ENCODE measurements at regions not wholly inside any gene's neighbourhood (a gene's known extent, or its start where the extent isn't known, plus 50 kb on each side); places are given as distances from the start of the nearest gene placed in this dataset.
"Not testable (repeated sequence)": the region's sequence is repeated elsewhere in the genome, so short reads cannot be mapped to it uniquely, and the experiment has no call there.

DNA sequence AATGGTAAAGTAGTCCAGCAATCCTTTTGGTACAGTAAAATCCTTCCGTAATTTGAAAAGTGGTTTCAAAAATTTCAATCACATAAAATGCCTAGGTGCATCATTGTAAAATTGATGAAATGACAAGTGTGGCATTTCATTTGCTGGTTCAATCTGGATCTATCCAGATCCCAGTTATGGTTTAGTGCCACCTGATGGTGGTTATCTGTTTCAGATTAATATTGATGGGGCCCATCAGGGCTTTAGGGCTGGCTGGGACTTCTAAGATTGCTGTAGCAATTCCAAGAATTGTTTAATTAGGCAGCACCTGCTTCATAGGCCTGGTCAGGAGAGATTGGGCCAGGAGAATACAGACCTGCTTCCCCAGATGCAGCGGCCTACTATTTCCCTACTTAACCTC lies 55.5 kb upstream of the PIK3C3 start:
- DNase-seq: no peak

DNA sequence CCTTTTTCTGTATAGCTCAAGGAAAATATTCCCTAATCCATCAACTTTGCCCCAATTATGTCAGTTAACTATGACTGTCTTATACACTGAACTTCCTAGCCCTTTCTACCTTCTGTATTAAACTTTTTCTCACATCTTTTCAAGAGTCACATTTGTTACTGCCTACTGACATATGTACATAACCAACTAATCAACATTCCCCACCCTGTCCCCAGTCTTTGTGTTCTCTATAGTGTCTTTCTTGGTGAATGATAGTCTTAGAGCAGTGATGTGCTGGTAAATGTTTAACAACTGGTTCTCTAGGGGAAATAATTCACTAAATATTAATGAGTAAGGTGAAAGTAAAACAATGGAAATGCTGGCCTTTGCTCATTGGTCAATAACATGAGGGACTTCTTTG lies 61.6 kb upstream of the PIK3C3 start:
- DNase-seq: no peak

DNA sequence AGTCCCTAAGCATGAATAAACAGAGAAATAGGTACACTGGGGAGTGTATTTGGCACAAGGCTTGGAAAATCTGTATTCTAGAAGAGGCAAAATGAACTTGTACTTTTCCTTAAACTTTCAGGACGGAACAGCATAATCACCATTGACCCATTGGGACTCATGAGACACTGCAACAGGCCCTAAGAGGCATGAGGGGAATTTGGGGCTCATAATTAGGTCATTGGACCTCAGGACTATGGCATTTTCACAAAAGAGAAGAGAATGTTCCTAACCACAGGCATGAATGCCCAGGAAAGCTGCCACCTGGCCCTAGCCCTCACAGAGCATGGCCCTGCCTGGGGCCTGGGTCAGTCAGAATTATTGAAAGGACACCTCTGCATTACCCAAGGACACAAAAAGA lies 67.9 kb upstream of the PIK3C3 start:
- no peak for DNase-seq

DNA sequence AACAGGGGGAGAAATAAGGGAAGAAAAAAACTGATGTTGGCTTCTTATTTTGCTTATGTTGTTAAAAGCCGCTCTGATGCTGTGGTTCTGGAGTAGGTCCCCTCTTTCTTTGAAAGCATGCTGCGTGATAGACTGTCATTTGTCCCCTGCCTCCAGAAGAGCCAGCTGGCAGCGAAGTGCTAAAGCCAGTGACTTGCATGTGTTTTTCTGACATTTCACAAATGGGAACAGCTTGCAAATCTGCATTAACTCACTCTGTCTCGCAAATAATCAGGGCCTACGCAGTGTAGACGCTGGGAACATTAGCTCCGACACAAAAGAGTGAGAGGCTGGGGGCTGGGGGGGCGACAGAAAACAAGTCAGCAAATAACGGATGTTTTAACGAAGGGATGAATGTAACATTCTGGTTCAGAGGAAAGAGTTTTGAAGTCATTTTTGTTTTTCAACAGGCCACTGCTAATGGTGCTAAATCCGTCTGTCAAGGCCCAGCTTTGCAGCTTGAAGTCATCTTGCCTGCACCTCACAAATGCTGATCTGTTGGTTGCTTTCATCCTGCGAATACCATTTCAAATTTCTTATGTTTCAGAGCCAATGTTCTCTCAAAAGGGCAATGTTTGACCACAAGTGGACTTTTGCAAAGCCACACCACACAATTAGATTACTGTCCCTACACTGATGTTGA lies 68.8 kb upstream of the PIK3C3 start:
- no peak for DNase-seq

DNA sequence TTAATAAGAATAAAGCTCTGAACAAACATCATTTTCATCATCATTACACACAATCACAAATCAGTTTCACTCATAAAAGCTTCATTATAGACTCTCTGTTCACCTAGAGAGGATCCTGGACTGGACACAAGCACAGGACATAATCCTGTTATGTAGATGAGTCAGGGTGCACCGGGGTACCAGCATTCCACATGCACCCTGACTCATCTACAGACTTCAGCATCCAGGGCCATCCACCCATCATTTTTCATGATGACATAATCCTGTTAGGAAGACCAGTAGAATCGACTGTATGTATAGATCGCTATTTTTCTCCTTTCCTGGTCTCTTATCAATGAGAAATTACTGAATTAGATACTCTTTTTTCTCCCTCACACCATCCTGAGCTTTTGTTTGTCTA lies 73.7 kb upstream of the PIK3C3 start:
- DNase-seq: no peak

DNA sequence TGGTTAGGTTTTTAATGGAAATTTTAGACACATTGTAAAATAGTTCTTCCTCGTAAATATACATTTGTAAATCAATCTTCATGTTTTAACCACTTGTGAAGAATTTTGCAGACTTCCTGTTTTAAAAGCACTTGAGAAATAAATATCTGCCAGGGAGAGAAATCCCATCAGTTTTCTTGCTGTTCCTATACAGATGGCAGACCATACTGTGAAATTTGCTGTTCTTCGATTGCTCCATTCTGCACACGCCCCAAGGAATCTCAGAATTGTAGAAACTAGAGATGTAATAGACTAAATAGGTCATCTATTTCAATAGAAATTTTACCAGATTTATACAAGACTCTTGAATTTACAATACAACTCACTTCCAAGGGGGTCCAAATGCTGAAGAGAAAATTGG lies 75.8 kb upstream of the PIK3C3 start:
- no peak for DNase-seq

DNA sequence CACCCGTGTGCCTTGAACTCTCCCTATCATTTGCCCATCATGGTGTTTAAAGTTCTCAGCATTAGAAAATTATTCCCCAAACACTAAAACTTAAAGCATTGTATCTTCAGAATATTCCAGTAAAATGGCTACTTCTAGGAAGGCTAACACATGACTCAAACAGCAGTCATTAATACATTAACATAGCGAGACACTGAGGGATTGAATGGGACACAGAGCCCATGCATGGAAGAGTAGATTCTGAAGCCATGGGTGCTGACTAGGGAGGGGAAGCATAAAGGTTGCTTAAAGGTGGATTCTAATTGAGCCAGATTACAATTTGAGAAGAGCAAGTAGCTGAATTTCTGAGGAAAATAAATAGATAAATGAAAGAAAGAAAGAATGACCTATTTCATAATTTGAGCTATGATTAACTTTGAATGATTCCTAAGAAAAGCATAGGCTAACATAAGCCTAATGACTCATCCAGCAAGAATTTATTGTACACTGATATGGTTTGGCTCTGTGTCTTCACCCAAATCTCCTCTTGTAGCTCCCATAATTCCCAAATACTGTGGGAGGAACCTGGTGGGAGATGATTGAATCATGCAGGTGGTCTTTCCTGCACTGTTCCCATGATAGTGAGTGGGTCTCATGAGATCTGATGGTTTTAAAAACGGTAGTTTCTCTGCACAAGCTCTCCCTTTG lies 79.8 kb upstream of the PIK3C3 start:
- no peak for DNase-seq

DNA sequence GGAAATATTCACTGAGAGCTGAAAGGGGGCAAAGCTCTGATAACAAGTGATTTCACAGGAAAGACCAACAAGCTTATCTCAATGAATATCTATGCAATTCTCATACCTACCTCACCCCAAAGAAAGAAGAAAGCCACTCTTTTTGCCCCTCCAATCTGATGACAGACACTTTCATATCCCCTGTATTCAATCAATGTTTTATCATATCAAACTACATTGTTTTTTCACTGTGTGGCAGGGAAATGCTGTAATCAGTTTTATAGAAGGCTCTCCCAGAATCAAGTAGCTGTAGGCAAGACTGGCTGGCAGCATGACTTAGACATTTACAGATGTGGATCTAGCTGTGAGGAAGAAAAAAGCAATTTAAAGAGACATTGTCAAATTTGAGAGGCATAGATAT lies 81.3 kb upstream of the PIK3C3 start:
- no peak for DNase-seq

DNA sequence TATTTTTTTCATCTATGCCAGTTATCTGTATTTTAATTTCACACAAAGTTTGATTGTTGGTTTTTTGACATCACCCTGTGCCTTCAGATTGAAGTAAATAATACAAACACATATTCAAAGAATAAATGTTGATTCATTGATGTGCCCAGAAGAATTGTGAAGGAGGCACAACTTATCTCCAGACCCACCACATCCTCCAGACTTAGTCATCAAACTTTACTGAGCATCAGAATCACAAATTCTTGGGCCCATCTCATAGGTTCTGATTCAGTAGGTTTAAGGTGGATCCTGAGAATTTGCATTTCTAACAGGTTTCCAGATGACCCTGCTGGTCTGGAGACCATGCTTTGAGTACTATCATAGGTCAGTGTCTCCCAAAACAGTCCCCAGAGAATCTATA lies 82.8 kb upstream of the PIK3C3 start:
- DNase-seq: no peak

DNA sequence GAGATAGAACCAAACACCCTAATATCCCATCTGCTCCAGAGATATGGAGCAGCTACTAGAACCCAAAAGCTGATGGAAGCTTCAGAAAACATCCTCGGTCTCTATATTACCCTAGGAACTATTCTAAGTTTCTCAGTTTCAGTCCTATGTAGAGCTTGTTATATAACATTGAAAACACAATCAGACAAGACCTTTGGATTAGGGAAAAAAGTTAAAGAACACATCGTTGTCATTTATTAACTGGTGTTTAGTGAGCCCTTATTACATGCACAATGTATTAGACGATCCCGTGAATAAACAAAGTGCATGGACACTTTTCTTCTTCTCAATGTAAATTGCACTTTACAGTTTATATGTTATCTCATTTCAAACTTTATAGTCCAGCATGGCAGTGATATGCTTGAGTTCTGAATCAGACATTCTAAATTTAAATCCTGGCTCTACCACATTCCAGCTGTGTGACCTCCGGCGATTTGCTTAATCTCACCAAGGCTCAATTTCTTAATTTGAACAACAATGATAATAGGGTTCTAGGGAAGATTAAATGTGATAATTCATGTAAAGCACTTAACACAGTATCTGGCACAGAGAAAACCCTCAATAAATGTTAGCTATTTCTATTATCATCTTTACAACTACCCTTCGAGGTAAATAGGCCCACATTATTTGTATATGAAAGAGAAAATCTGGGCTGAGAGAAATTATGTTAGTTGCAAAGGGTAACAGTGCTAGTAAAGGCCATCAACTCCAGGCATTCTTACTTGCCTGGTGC lies 83.6 kb upstream of the PIK3C3 start:
- no peak for DNase-seq

DNA sequence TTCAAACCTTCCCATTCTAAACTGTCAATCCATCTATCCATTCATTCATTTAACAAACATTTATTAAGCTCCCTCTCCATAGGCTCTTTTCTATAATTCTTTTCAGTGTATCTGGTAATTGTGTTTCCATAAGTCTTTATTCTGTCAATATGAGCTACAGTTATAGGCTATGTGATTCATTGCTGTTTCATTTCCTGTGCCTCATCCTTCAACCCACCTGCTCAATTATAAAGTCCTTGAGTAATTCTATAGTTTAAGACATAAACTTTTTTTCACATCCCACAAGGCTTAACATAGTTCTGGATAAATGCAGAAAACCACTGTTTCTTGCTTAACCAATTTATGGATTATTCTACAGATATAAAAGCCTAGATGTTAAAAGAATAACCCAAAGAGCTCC lies 84.2 kb upstream of the PIK3C3 start:
- DNase-seq: no peak

DNA sequence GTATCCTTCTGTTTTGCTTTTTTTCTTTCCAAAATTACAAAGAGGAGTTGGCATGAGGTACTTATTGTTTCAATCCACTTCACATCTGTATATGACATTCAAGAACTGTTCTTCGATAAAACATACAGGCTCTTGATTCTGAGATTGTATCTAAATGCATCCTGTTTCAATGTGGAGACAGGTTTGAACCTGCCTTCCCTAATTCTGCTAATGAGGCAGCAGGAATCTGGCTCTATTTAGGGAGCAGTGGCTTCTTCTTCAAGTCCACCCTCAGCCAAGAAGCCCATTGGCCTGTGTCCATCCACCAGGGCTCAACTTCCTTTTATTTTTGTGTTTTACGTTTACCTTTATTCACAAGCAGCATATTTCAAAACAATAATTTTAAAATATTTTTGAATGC lies 84.8 kb upstream of the PIK3C3 start:
- DNase-seq: no peak

DNA sequence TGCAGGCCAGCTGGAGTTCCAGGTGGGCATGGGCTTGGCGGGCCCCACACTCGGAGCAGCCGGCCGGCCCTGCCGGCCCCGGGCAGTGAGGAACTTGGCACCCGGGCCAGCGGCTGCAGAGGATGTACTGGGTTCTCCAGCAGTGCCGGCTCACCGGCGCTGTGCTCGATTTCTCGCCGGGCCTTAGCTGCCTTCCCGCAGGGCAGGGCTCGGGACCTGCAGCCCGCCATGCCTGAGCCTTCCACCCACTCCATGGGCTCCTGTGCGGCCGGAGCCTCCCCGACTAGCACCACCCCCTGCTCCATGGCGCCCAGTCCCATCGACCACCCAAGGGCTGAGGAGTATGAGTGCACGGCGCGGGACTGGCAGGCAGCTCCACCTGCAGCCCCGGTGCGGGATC lies 89.2 kb upstream of the PIK3C3 start:
- not testable (repeated sequence) for DNase-seq

DNA sequence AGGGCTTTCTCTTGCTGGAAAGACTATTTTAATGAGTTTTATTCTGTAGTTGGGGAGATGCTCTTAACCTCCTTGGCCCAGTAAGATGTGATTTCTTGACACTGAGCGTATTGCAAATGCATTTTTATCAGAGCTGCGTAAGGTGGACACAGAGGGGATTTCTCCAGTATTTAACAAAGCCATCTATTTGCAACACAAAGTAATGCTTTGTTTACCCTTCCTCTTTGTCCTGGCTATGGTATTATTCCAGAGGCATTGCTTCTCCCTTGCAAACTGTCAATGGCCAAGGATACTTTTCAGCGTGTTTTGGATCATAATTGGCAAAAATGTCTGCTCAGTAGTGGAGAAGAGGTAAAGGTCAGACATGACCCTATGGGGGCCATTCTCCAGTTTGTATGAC lies 90.8 kb upstream of the PIK3C3 start:
- DNase-seq: no peak

DNA sequence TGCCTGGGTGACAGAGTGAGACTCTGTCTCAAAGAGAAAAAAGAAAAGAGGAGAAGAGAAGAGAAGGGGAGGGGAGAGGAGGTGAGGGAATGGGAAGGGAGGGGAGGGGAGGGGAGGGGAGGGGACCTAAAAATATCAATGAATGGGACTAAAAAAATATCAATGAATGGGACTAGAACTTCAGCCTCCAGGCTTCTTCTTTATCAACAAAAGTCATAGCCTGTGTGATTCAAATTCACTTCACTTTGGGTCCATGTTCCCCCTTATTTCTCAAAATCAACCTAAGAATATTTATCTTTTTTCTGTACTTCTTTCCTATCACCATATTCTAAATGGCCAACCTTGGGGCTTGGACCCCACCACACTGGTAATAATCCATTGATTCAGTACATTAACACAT lies 92.1 kb upstream of the PIK3C3 start:
- no peak for DNase-seq

DNA sequence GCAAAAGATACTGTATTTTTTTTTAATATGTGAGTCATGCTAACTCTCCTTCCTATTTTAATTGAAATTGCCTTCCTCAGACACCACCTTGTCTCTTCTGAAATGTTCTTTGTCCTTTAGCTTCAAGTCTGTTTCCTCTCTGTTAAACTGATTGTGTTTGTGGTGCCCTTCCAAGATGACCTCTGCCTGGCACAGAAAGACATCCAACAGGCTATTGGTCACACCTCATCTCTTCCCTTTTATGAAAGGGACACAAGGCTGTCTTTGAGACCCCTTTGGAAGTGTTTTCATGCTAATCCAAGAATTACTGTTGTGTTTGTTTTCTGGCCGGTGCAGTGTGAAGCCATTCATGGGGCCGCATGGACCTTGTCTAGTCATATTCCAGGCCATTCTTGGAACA lies 94.0 kb upstream of the PIK3C3 start:
- no peak for DNase-seq

DNA sequence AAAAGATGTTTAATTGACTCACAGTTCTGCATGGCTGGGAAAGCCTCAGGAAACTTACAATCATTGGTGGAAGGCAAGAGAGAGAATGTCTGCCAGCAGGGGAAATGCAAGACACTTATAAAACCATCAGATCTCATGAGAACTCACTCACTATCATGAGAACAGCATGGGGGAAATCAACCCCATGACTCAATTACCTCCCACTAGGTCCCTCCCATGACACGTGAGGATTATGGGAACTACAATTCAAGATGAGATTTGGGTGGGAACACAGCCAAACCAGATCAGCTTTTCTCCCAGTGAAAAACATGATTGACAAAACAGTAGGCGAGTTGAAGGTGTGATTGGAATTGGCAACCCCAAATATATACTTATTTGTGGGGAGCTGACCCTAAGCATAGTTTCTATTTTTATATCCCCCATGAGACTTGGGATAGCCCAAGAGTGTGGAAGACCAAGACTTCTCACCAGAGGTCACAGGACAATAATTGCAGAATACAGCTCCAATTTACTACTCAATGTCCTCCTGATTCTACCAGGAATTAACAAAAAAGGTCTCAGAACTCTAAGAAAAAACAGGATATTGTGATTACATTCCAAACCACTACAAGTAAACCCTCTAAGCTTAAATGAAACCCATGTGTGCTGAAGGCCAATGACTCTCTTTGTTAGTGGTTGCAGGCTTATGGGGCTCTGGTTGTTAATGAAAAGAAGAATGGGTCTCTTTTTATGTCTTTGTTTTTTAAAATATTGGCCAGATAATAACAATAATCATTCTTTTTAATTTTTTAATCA lies 96.1 kb upstream of the PIK3C3 start:
- DNase-seq: no peak

DNA sequence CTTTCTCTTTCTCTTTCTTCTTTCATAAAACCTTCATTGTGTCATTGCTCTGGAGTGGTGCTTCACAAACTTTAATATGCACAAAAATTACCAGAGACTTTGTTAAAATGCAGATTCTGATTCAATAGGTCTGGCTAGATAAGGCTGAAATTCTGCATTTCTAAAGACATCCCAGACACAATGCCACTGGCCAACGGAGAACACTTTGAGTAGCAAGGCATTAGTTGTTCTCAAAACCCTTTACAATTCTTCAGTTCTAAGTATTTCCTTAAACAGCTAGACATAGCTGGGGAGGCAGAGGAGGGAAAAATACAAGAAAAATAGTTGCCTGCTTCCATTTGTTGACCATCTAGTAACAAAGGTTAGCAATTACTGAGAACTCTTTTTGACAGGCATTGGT lies 101.8 kb upstream of the PIK3C3 start:
- DNase-seq: no peak

DNA sequence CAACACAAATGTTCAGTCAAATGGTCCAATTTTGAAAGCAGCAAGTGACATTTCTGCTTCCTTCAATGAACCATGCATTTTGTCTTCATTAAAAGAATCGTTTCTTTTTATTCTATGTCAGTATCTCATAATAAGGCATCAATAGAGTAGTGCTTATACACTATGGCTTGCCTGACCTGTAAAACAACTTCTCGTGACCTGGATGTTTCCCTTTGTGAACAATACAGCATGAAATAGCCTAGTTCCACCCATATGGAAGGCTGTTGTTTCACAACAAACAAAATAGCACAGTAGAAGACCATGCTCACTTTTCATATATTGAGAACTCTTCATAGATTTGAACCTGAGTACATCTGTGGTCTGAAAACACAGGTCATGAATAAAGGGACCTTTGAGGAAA lies 104.3 kb upstream of the PIK3C3 start:
- DNase-seq: no peak

DNA sequence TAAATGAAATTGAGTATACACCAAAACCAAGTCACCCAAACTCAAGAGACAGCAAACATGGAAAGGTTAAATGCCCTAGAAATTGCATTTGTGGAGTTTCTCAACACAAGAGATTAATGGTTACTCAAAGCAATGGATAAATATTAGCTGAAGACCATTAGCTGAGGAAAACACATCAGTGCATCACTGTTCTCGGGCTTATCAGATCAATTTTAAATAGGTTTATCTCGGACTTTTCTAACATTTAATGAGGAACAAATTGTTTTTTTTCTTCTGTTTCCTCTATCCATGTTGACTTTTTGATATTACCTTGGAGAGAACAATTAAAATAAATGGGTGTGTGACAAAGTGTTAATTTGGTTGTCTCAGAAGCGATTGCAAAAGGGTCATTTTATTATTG lies 105.4 kb upstream of the PIK3C3 start:
- no peak for DNase-seq

DNA sequence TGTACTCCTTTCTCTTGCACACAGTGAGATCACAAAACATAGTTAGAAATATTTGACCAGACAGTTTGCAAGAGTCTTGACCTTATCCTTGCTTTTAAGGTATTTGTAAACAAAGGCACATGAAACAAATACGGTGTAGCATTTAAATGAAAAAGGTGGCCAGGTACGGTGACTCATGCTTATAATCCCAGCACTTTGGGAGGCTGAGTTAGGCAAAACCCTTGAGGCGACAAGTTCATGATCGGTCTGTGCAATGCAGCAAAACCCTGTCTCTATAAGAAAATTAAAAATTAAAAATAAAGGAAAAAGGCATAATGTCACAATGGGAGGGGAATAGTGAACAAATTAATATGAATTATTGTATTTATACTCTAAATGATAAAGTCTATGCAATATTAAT lies 109.5 kb upstream of the PIK3C3 start:
- DNase-seq: no peak

DNA sequence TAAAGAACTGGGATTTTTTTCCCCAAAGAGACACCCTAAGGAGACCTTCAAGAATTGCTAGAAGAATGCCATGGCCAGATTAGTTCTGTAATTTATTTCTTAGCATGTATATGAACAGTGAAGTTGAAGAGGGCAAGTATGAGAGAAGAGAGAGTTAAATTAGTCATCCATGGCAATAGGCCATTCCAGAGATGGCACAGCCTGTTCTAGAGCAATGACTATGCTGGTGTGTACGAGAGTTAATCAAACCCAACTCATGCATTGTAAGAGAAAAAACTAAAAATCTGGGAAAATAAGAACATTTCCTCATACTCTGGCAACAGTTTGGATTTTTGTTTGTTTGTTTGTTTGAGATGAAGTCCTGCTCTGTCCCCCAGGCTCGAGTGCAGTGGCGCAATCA lies 112.1 kb upstream of the PIK3C3 start:
- no peak for DNase-seq
